Vagina (tissue), 2 donors: ENCODE measurements at regions not wholly inside any gene's neighbourhood (a gene's known extent, or its start where the extent isn't known, plus 50 kb on each side); places are given as distances from the start of the nearest gene placed in this dataset.

Experiments
- POLR2A ChIP-seq, 2 donors: fragments of 450-650 bp; IDR thresholded peaks; one replicate each; pipeline ENCODE4 v1.6.1; 2017; ENCODE audit warnings: antibody characterized with exemption in 2 of 2, mild to moderate bottlenecking in 2 of 2, moderate library complexity in 2 of 2
- POLR2AphosphoS5 ChIP-seq, 2 donors: sonication (generic); formaldehyde crosslinking; IDR thresholded peaks; one replicate each; pipeline ENCODE4 v1.9.0; 2017; ENCODE audit warnings: antibody characterized with exemption in 2 of 2, mild to moderate bottlenecking in 2 of 2, low read depth in 1 of 2; ENCODE audit not compliant: insufficient read depth in 1 of 2
- TF ChIP-seq, protein P1 (sequence below), 3 experiments: fragments of 450-650 bp in 2 of 3; fragments of 200-600 bp in 1 of 3; sonication (generic) in 1 of 3; IDR thresholded peaks; one replicate each; pipeline ENCODE4 v1.5.1; 2017 to 2019; ENCODE audit warnings: antibody characterized with exemption in 3 of 3, mild to moderate bottlenecking in 2 of 3, moderate library complexity in 2 of 3

- TF ChIP-seq, protein P1, sequence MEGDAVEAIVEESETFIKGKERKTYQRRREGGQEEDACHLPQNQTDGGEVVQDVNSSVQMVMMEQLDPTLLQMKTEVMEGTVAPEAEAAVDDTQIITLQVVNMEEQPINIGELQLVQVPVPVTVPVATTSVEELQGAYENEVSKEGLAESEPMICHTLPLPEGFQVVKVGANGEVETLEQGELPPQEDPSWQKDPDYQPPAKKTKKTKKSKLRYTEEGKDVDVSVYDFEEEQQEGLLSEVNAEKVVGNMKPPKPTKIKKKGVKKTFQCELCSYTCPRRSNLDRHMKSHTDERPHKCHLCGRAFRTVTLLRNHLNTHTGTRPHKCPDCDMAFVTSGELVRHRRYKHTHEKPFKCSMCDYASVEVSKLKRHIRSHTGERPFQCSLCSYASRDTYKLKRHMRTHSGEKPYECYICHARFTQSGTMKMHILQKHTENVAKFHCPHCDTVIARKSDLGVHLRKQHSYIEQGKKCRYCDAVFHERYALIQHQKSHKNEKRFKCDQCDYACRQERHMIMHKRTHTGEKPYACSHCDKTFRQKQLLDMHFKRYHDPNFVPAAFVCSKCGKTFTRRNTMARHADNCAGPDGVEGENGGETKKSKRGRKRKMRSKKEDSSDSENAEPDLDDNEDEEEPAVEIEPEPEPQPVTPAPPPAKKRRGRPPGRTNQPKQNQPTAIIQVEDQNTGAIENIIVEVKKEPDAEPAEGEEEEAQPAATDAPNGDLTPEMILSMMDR (IDR thresholded peaks at IDR 0.05), result no peak
- TF ChIP-seq POLR2A (IDR thresholded peaks at IDR 0.05) (no peak), POLR2AphosphoS5 (IDR thresholded peaks at IDR 0.05; ENCODE audit: insufficient read depth in 1 of 2, low read depth in 1 of 2) (no peak)
Observed at GRCh38 chr12:127278351-127278750, 988.6 kb upstream of the TMEM132C start.
